Epithelial cell of esophagus (primary cell): ENCODE measurements at regions not wholly inside any gene's neighbourhood (a gene's known extent, or its start where the extent isn't known, plus 50 kb on each side); places are given as distances from the start of the nearest gene placed in this dataset.
"Not testable (repeated sequence)": the region's sequence is repeated elsewhere in the genome, so short reads cannot be mapped to it uniquely, and the experiment has no call there.

Source experiments
- DNase-seq: peaks from one replicate; pipeline ENCODE4 v3.0.0; 2010; ENCODE audit warnings: low read depth
- H3K4me3 ChIP-seq: 2 replicates; pipeline ENCODE4 v1.5.1; 2011; ENCODE audit warnings: mild to moderate bottlenecking, low read length, control low read depth
- CTCF ChIP-seq: IDR thresholded peaks from 2 replicates; pipeline ENCODE4 v1.5.1; 2011; ENCODE audit warnings: low read depth, mild to moderate bottlenecking, low read length, control low read depth, inconsistent platforms; ENCODE audit not compliant: insufficient read depth; ENCODE audit errors: missing control alignments

- peak; percentile 60 for DNase-seq
- TF ChIP-seq CTCF = no peak
- no peak overlapping the region for H3K4me3 ChIP-seq
Observed at GRCh38 chr16:63876103-63876502, 1245.8 kb downstream of the CDH11 start.

- not testable (repeated sequence) for H3K4me3 ChIP-seq, DNase-seq
Observed at GRCh38 chr16:63860700-63861099, 1261.2 kb downstream of the CDH11 start.

GRCh38 chr16:63856537-63856936 is 1265.3 kb downstream of the CDH11 start:
- no peak for DNase-seq

GRCh38 chr16:63850979-63851378 is 1270.9 kb downstream of the CDH11 start:
- TF ChIP-seq CTCF = no peak
- H3K4me3 ChIP-seq = no peak overlapping the region
- DNase-seq = no peak

More at GRCh38 chr16:63856537-63856936, 1265.3 kb downstream of the CDH11 start:
- no peak overlapping the region for H3K4me3 ChIP-seq
- TF ChIP-seq CTCF = no peak

- TF ChIP-seq CTCF = no peak
- H3K4me3 ChIP-seq = no peak overlapping the region
- DNase-seq = no peak
Observed at GRCh38 chr16:63841271-63841670, 1280.6 kb downstream of the CDH11 start.

- no peak for TF ChIP-seq CTCF
- H3K4me3 ChIP-seq = no peak overlapping the region
- no peak for DNase-seq
Observed at GRCh38 chr16:63830061-63830460, 1291.8 kb downstream of the CDH11 start.

GRCh38 chr16:63822818-63823217 is 1299.0 kb downstream of the CDH11 start:
- H3K4me3 ChIP-seq = no peak overlapping the region
- TF ChIP-seq CTCF = no peak
- DNase-seq = no peak

GRCh38 chr16:63816276-63816675 is 1305.6 kb downstream of the CDH11 start:
- TF ChIP-seq CTCF = no peak
- no peak overlapping the region for H3K4me3 ChIP-seq
- DNase-seq = peak; percentile 20
